Glutamatergic neuron (in vitro differentiated cells): ENCODE measurements at regions not wholly inside any gene's neighbourhood (a gene's known extent, or its start where the extent isn't known, plus 50 kb on each side); places are given as distances from the start of the nearest gene placed in this dataset.

Experiments
- DNase-seq: peaks from one replicate; pipeline ENCODE4 v3.0.0; 2022
- H3K27ac Mint-ChIP-seq: one replicate; pipeline ENCODE4 v1.8.0; 2020; ENCODE audit warnings: mild to moderate bottlenecking, mixed read lengths, inconsistent platforms; ENCODE audit not compliant: unreplicated experiment
- H3K27me3 Mint-ChIP-seq: one replicate; pipeline ENCODE4 v1.8.0; 2020; ENCODE audit warnings: mild to moderate bottlenecking, moderate library complexity, mixed read lengths, inconsistent platforms; ENCODE audit not compliant: unreplicated experiment
- H3K36me3 Mint-ChIP-seq: one replicate; pipeline ENCODE4 v1.8.0; 2020; ENCODE audit warnings: mild to moderate bottlenecking, mixed read lengths, inconsistent platforms; ENCODE audit not compliant: unreplicated experiment
- H3K4me1 Mint-ChIP-seq: one replicate; pipeline ENCODE4 v1.8.0; 2020; ENCODE audit warnings: mild to moderate bottlenecking, low read depth, mixed read lengths, inconsistent platforms; ENCODE audit not compliant: unreplicated experiment
- H3K4me3 Mint-ChIP-seq: one replicate; pipeline ENCODE4 v1.8.0; 2020; ENCODE audit warnings: mild to moderate bottlenecking, mixed read lengths, inconsistent platforms; ENCODE audit not compliant: unreplicated experiment
- H3K9me3 Mint-ChIP-seq: one replicate; pipeline ENCODE4 v1.8.0; 2020; ENCODE audit warnings: mild to moderate bottlenecking, moderate library complexity, mixed read lengths, inconsistent platforms; ENCODE audit not compliant: unreplicated experiment
- TF ChIP-seq, protein P1 (sequence below): fragments of 200-600 bp; sonication (generic); IDR thresholded peaks from one replicate; pipeline ENCODE4 v1.5.0; 2021; ENCODE audit not compliant: partially characterized antibody, unreplicated experiment

DNA sequence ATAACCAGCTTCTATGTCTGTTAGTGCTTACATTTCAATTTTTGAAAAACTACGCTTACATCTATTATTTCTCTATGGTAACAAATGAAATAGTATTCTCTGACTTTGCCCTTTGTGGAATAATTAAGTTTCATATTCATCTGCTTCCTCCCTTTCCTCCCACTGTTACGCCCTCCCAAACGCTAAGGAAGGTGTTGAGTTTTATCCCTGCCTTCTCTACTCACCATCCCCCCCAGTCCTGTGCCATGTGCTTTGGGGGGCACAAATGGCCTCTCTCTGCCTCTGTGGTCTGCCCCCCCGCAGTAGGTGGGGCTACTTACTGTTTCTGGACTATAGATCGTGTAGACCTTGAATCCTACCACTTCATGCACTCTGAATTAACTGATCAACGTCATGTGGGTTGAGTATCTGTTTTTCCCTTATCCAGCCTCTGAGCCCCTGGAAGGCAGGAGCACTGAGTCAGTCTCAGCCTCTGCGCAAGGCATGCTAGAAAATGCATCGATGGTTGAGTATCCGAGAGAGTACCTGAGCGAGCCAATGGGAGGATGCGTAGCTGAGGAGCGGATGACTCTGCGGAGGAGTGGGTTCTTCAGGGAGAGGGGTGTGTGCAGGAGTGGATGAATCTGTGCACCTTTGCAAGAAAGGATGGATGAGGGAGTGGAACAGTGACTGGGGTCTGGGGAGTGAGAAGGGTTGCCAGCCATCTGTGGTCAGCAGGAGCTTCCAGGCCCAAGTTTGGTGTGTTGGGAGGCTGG is 114.5 kb upstream of the RTL1 start:
- peaks cover 12% of the 10 kb centered on the region for H3K9me3 Mint-ChIP-seq
- no peak for DNase-seq
- no peak overlapping the region for H3K4me3 Mint-ChIP-seq
- TF ChIP-seq, protein P1, sequence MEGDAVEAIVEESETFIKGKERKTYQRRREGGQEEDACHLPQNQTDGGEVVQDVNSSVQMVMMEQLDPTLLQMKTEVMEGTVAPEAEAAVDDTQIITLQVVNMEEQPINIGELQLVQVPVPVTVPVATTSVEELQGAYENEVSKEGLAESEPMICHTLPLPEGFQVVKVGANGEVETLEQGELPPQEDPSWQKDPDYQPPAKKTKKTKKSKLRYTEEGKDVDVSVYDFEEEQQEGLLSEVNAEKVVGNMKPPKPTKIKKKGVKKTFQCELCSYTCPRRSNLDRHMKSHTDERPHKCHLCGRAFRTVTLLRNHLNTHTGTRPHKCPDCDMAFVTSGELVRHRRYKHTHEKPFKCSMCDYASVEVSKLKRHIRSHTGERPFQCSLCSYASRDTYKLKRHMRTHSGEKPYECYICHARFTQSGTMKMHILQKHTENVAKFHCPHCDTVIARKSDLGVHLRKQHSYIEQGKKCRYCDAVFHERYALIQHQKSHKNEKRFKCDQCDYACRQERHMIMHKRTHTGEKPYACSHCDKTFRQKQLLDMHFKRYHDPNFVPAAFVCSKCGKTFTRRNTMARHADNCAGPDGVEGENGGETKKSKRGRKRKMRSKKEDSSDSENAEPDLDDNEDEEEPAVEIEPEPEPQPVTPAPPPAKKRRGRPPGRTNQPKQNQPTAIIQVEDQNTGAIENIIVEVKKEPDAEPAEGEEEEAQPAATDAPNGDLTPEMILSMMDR: no peak
- H3K27ac Mint-ChIP-seq: no peak overlapping the region
- no peaks in the 10 kb centered on the region for H3K36me3 Mint-ChIP-seq
- peaks cover 10% of the 10 kb centered on the region for H3K27me3 Mint-ChIP-seq
- no peaks in the 10 kb centered on the region for H3K4me1 Mint-ChIP-seq

DNA sequence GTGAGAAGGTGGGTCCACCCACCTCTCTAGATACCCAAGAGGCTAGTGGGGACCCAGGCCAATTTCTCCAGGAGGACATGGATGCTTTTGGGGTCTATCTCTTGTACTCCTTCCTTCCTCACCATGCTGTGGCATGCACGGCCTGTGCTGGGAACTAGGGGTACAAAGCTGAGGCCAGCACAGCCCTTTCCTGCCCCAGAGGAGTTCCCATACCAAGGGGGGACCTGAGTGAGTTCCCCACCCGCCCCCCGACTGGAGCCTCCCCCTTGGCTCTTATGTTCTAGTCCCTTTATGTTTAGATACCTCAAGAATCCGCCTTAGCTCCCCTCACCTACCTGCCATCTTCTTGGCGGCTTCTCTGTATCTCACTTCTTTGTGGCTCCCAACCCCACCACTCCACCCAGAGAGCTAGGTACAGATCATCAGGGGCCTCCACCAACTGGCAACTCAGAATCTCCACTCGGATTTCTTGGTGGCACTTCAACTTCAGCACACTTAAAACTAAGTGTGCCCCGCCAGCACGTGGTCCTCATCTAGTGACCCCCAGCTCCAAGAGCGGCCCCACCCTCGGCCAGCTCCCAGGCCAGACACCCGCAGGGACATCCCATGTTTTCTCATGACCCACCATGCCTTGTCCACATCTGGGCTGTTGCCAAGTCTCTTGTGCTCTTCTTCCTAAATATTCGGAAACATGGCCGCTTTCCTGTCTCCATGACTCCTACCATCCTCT is 115.2 kb upstream of the RTL1 start:
- H3K27ac Mint-ChIP-seq: no peak overlapping the region
- peaks cover 5% of the 10 kb centered on the region for H3K36me3 Mint-ChIP-seq
- H3K4me3 Mint-ChIP-seq: no peak overlapping the region
- TF ChIP-seq, protein P1: no peak
- H3K4me1 Mint-ChIP-seq: no peaks in the 10 kb centered on the region
- H3K9me3 Mint-ChIP-seq: peaks cover 12% of the 10 kb centered on the region
- H3K27me3 Mint-ChIP-seq: peaks cover 10% of the 10 kb centered on the region
- no peak for DNase-seq

GRCh38 chr14:101019541-101019940 is 116.0 kb upstream of the RTL1 start:
- TF ChIP-seq, protein P1: no peak
- H3K4me1 Mint-ChIP-seq: no peaks in the 10 kb centered on the region
- H3K4me3 Mint-ChIP-seq: no peak overlapping the region
- peaks cover 12% of the 10 kb centered on the region for H3K9me3 Mint-ChIP-seq
- H3K36me3 Mint-ChIP-seq: peaks cover 5% of the 10 kb centered on the region
- peaks cover 10% of the 10 kb centered on the region for H3K27me3 Mint-ChIP-seq
- H3K27ac Mint-ChIP-seq: no peak overlapping the region
- DNase-seq: no peak

DNA sequence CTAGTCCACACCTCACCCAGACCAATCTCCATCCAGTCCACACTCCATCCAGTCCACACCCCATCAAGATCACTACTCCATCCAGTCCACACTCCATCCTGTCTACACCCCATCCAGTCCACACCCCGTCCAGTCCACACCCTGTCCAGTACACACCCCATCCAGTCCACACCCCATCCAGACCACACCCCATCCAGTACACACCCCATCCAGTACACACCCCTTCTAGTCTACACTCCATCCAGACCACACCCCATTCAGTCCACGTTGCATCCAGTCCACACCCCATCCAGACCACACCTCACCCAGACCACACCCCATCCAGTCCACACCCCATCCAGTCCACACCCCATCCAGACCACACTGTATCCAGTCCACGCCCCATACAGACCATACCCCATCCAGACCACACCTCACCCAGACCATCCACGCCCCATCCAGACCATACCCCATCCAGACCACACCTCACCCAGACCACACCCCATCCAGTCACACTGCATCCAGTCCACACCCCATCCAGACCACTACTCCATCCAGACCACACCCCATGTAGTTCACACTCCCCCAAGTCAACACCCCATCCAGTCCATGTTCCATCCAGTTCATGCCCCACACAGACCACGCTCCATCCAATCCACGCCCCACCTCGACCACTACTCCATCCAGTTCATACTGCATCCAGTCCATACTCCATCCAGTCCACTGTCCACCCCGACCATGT is 116.6 kb upstream of the RTL1 start:
- H3K36me3 Mint-ChIP-seq: peaks cover 9% of the 10 kb centered on the region
- no peak overlapping the region for H3K4me3 Mint-ChIP-seq
- TF ChIP-seq, protein P1: no peak
- H3K27me3 Mint-ChIP-seq: peaks cover 10% of the 10 kb centered on the region
- no peak for DNase-seq
- no peak overlapping the region for H3K27ac Mint-ChIP-seq
- H3K4me1 Mint-ChIP-seq: no peaks in the 10 kb centered on the region
- H3K9me3 Mint-ChIP-seq: peaks cover 12% of the 10 kb centered on the region
